Liver (tissue), 8 donors: ENCODE measurements at regions not wholly inside any gene's neighbourhood (a gene's known extent, or its start where the extent isn't known, plus 50 kb on each side); places are given as distances from the start of the nearest gene placed in this dataset.

Experiments used
- DNase-seq: peaks from one replicate; pipeline ENCODE4 v3.0.0-alpha.2; 2017; ENCODE audit warnings: low spot score
- H3K27ac ChIP-seq, 2 donors: one replicate each; pipeline ENCODE4 v1.7.0; 2013; ENCODE audit warnings: inconsistent platforms in 2 of 2, low read length in 2 of 2, control low read depth in 1 of 2, low read depth in 1 of 2, mild to moderate bottlenecking in 1 of 2
- H3K27me3 ChIP-seq, 4 donors: one replicate each; pipeline versions ENCODE4 v1.6.1 to v1.7.0; 2013; ENCODE audit warnings: low read length in 3 of 4, inconsistent platforms in 1 of 4, mild to moderate bottlenecking in 1 of 4, moderate library complexity in 1 of 4; ENCODE audit not compliant: control insufficient read depth in 4 of 4, insufficient read depth in 4 of 4
- H3K36me3 ChIP-seq, 4 donors: one replicate each; pipeline versions ENCODE4 v1.6.1 to v1.7.0; 2013; ENCODE audit warnings: low read length in 3 of 4, mild to moderate bottlenecking in 3 of 4, low read depth in 1 of 4, moderate library complexity in 1 of 4; ENCODE audit not compliant: control insufficient read depth in 4 of 4, insufficient read depth in 3 of 4
- H3K4me1 ChIP-seq, 4 donors: one replicate each; pipeline versions ENCODE4 v1.6.1 to v1.7.0; 2013; ENCODE audit warnings: low read length in 3 of 4, mild to moderate bottlenecking in 3 of 4, moderate library complexity in 1 of 4; ENCODE audit not compliant: control insufficient read depth in 4 of 4, insufficient read depth in 4 of 4
- H3K4me3 ChIP-seq, 3 donors: one replicate each; pipeline versions ENCODE4 v1.6.1 to v1.7.0; 2013; ENCODE audit warnings: low read length in 3 of 3, control low read depth in 1 of 3, low read depth in 1 of 3, mild to moderate bottlenecking in 1 of 3
- H3K9ac ChIP-seq, 2 donors: one replicate each; pipeline ENCODE4 v1.7.0; 2013; ENCODE audit warnings: low read length in 2 of 2, mild to moderate bottlenecking in 2 of 2, moderate library complexity in 2 of 2, control low read depth in 1 of 2, low read depth in 1 of 2
- H3K9me3 ChIP-seq, 4 donors: one replicate each; pipeline versions ENCODE4 v1.6.1 to v1.7.0; 2013; ENCODE audit warnings: low read length in 3 of 4; ENCODE audit not compliant: control insufficient read depth in 4 of 4
- EGR1 ChIP-seq, 2 donors: IDR thresholded peaks; 2 replicates each; pipeline ENCODE4 v1.6.1; 2016 to 2018; ENCODE audit warnings: antibody characterized with exemption in 2 of 2, low read depth in 2 of 2
- FOXA1 ChIP-seq: IDR thresholded peaks from 2 replicates; pipeline ENCODE4 v1.6.1; 2016; ENCODE audit warnings: antibody characterized with exemption
- FOXA2 ChIP-seq: IDR thresholded peaks from 2 replicates; pipeline ENCODE4 v1.6.1; 2016; ENCODE audit warnings: antibody characterized with exemption
- GABPA ChIP-seq, 2 donors: IDR thresholded peaks in 1 of 2; conservative IDR thresholded peaks in 1 of 2; 2 replicates each; pipeline ENCODE4 v1.6.1; 2016; ENCODE audit warnings: antibody characterized with exemption in 2 of 2, mild to moderate bottlenecking in 1 of 2, moderate library complexity in 1 of 2
- HNF4A ChIP-seq, 2 donors: conservative IDR thresholded peaks; 2 replicates each; pipeline ENCODE4 v1.6.1; 2016; ENCODE audit warnings: antibody characterized with exemption in 2 of 2, mild to moderate bottlenecking in 2 of 2
- HNF4G ChIP-seq: IDR thresholded peaks from 2 replicates; pipeline ENCODE4 v1.6.1; 2016; ENCODE audit warnings: antibody characterized with exemption
- JUND ChIP-seq, 2 donors: IDR thresholded peaks; 2 replicates each; pipeline ENCODE4 v1.6.1; 2016; ENCODE audit warnings: antibody characterized with exemption in 2 of 2
- RAD21 ChIP-seq, 2 donors: IDR thresholded peaks; 2 replicates each; pipeline ENCODE4 v1.6.1; 2016; ENCODE audit warnings: antibody characterized with exemption in 2 of 2, mild to moderate bottlenecking in 2 of 2
- SP1 ChIP-seq: IDR thresholded peaks from 2 replicates; pipeline ENCODE4 v1.6.1; 2018; ENCODE audit warnings: antibody characterized with exemption, mild to moderate bottlenecking
- TAF1 ChIP-seq: conservative IDR thresholded peaks from 2 replicates; pipeline ENCODE4 v1.6.1; 2016; ENCODE audit warnings: antibody characterized with exemption, mild to moderate bottlenecking
- YY1 ChIP-seq: IDR thresholded peaks from 2 replicates; pipeline ENCODE4 v1.6.1; 2016; ENCODE audit warnings: antibody characterized with exemption, mild to moderate bottlenecking
- WGBS: extraction: QIAGEN DNeasy Blood & Tissue Kit; methylation state at CpG from one replicate; pipeline ENCODE4 v1.1.7; 2013; 5-methylcytosine and 5-hydroxymethylcytosine counted together
- TF ChIP-seq, protein P1 (sequence below): IDR thresholded peaks from 2 replicates; pipeline ENCODE4 v1.6.1; 2016; ENCODE audit warnings: antibody characterized with exemption, mild to moderate bottlenecking
- TF ChIP-seq, protein P2 (sequence below): IDR thresholded peaks from 2 replicates; pipeline ENCODE4 v1.6.1; 2016; ENCODE audit warnings: antibody characterized with exemption
- TF ChIP-seq, protein P3 (sequence below): IDR thresholded peaks from 2 replicates; pipeline ENCODE4 v1.6.1; 2016; ENCODE audit warnings: antibody characterized with exemption
- TF ChIP-seq, protein P4 (sequence below): fragments of 150-350 bp; IDR thresholded peaks from 2 replicates; pipeline ENCODE4 v1.5.1; 2017; ENCODE audit warnings: improper control_type of control experiment, low read depth, low read length; ENCODE audit not compliant: missing input control
- TF ChIP-seq, protein P5 (sequence below): IDR thresholded peaks from 2 replicates; pipeline ENCODE4 v1.6.1; 2016; ENCODE audit warnings: antibody characterized with exemption
- donor health status: healthy.
- donor health status: healthy.
- donor health status: healthy.
- donor health status: healthy.
- donor health status: healthy.

DNA sequence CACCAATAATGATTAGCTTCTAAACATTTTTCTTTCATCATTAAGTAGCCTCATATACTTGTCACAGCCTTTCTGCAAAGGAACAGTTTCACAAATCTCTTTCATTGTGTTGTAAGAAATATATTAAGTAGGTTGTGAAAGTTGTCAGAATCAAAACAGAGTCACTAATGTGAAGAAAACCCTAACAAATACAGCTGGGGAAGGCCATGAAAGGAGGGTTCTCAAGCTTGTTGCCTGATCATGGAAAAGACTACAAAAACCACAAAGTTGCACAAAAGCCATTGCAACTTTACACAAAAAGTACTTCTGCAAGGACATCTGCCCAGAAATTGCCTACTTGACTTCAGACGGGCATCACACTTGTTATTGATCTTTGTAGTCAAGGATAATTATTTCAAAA, 216.1 kb downstream of the ALDH8A1 start:
- Histone ChIP-seq H3K36me3 (no peaks in the 10 kb centered on the region), H3K27me3 (no peaks in the 10 kb centered on the region), H3K9me3 (no peaks in the 10 kb centered on the region), H3K4me1 (no peaks in the 10 kb centered on the region), H3K4me3 (no peak overlapping the region), H3K27ac (no peak overlapping the region), H3K9ac (no peak overlapping the region)
- DNase-seq, result no peak
- TF ChIP-seq, protein P1, sequence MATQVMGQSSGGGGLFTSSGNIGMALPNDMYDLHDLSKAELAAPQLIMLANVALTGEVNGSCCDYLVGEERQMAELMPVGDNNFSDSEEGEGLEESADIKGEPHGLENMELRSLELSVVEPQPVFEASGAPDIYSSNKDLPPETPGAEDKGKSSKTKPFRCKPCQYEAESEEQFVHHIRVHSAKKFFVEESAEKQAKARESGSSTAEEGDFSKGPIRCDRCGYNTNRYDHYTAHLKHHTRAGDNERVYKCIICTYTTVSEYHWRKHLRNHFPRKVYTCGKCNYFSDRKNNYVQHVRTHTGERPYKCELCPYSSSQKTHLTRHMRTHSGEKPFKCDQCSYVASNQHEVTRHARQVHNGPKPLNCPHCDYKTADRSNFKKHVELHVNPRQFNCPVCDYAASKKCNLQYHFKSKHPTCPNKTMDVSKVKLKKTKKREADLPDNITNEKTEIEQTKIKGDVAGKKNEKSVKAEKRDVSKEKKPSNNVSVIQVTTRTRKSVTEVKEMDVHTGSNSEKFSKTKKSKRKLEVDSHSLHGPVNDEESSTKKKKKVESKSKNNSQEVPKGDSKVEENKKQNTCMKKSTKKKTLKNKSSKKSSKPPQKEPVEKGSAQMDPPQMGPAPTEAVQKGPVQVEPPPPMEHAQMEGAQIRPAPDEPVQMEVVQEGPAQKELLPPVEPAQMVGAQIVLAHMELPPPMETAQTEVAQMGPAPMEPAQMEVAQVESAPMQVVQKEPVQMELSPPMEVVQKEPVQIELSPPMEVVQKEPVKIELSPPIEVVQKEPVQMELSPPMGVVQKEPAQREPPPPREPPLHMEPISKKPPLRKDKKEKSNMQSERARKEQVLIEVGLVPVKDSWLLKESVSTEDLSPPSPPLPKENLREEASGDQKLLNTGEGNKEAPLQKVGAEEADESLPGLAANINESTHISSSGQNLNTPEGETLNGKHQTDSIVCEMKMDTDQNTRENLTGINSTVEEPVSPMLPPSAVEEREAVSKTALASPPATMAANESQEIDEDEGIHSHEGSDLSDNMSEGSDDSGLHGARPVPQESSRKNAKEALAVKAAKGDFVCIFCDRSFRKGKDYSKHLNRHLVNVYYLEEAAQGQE, result no peak
- TF ChIP-seq HNF4A (conservative IDR thresholded peaks at IDR 0.05) (no peak), EGR1 (IDR thresholded peaks at IDR 0.05; ENCODE audit: low read depth in 2 of 2) (no peak)
- TF ChIP-seq, protein P2, sequence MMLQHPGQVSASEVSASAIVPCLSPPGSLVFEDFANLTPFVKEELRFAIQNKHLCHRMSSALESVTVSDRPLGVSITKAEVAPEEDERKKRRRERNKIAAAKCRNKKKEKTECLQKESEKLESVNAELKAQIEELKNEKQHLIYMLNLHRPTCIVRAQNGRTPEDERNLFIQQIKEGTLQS, result no peak
- TF ChIP-seq, protein P3, sequence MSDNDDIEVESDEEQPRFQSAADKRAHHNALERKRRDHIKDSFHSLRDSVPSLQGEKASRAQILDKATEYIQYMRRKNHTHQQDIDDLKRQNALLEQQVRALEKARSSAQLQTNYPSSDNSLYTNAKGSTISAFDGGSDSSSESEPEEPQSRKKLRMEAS, result no peak
- 92% methylated on average over 1 of the region's 1 CpG for WGBS

DNA sequence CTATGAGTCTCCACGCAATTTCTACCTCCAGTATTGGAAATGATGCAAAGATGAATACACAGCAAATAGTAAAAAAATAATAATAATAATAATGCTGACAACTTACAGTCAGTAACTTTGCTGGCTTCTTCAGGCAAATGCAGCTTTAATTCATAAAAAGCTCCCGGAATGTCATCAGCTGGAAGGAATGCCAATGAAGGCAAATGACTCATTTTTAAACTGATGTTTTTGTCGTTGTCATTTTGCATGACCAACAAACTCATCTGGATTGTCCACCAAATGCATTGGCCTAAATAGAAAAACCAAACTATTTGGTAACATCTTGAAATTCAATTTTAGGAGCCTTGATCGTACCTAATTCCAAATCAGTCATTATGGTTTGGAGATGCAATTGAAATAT, 217.1 kb downstream of the ALDH8A1 start:
- no peaks in the 10 kb centered on the region for H3K9me3 ChIP-seq
- WGBS, result 80% methylated on average over 4 of the region's 4 CpGs
- H3K4me3 ChIP-seq, result no peak overlapping the region
- no peak overlapping the region for H3K27ac ChIP-seq
- no peaks in the 10 kb centered on the region for H3K36me3 ChIP-seq
- H3K9ac ChIP-seq, result no peak overlapping the region
- H3K4me1 ChIP-seq, result no peaks in the 10 kb centered on the region
- H3K27me3 ChIP-seq, result no peaks in the 10 kb centered on the region
- TF ChIP-seq, protein P4, sequence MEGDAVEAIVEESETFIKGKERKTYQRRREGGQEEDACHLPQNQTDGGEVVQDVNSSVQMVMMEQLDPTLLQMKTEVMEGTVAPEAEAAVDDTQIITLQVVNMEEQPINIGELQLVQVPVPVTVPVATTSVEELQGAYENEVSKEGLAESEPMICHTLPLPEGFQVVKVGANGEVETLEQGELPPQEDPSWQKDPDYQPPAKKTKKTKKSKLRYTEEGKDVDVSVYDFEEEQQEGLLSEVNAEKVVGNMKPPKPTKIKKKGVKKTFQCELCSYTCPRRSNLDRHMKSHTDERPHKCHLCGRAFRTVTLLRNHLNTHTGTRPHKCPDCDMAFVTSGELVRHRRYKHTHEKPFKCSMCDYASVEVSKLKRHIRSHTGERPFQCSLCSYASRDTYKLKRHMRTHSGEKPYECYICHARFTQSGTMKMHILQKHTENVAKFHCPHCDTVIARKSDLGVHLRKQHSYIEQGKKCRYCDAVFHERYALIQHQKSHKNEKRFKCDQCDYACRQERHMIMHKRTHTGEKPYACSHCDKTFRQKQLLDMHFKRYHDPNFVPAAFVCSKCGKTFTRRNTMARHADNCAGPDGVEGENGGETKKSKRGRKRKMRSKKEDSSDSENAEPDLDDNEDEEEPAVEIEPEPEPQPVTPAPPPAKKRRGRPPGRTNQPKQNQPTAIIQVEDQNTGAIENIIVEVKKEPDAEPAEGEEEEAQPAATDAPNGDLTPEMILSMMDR, result no peak
- no peak for TF ChIP-seq GABPA (IDR thresholded peaks at IDR 0.05 in 1 of 2, conservative IDR thresholded peaks at IDR 0.05 in 1 of 2)
- no peak for TF ChIP-seq FOXA1
- TF ChIP-seq EGR1 (IDR thresholded peaks at IDR 0.05; ENCODE audit: low read depth in 2 of 2), result no peak
- TF ChIP-seq, protein P2, result no peak
- TF ChIP-seq, protein P5, sequence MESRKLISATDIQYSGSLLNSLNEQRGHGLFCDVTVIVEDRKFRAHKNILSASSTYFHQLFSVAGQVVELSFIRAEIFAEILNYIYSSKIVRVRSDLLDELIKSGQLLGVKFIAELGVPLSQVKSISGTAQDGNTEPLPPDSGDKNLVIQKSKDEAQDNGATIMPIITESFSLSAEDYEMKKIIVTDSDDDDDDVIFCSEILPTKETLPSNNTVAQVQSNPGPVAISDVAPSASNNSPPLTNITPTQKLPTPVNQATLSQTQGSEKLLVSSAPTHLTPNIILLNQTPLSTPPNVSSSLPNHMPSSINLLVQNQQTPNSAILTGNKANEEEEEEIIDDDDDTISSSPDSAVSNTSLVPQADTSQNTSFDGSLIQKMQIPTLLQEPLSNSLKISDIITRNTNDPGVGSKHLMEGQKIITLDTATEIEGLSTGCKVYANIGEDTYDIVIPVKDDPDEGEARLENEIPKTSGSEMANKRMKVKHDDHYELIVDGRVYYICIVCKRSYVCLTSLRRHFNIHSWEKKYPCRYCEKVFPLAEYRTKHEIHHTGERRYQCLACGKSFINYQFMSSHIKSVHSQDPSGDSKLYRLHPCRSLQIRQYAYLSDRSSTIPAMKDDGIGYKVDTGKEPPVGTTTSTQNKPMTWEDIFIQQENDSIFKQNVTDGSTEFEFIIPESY, result no peak
- TF ChIP-seq HNF4A (conservative IDR thresholded peaks at IDR 0.05), result no peak
- TF ChIP-seq HNF4G, result no peak
- TF ChIP-seq JUND (IDR thresholded peaks at IDR 0.05), result no peak
- no peak for TF ChIP-seq TAF1
- TF ChIP-seq, protein P3, result no peak
- no peak for TF ChIP-seq RAD21 (IDR thresholded peaks at IDR 0.05)
- TF ChIP-seq FOXA2, result no peak
- no peak for TF ChIP-seq SP1
- TF ChIP-seq YY1, result no peak
- DNase-seq, result no peak
